ENCODE measurements at regions not wholly inside any gene's neighbourhood (a gene's known extent, or its start where the extent isn't known, plus 50 kb on each side); places are given as distances from the start of the nearest gene placed in this dataset.
A peak's percentile ranks its signal among the peaks of the same experiment; 100 is the strongest.

DNA sequence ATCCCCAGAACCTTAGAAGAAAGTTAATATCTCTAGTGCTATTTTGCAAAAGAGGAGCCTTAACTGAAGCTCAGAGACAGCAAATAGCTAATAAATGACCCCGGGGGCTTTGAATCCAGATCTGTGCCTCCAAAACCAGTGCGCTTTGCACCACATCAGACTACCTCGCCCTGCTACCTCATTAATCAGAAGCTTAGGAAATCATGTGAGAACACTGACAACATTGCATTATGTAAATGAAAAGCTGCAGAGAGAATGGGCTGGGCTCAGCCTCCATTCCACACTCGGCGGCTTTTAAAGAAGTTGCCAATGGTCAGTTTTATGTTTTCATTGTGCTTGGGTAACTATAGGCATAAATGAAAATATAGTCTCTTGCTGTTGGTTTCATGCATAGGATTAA is 54.0 kb upstream of the STMND1 start:
- no peak for DNase-seq

DNA sequence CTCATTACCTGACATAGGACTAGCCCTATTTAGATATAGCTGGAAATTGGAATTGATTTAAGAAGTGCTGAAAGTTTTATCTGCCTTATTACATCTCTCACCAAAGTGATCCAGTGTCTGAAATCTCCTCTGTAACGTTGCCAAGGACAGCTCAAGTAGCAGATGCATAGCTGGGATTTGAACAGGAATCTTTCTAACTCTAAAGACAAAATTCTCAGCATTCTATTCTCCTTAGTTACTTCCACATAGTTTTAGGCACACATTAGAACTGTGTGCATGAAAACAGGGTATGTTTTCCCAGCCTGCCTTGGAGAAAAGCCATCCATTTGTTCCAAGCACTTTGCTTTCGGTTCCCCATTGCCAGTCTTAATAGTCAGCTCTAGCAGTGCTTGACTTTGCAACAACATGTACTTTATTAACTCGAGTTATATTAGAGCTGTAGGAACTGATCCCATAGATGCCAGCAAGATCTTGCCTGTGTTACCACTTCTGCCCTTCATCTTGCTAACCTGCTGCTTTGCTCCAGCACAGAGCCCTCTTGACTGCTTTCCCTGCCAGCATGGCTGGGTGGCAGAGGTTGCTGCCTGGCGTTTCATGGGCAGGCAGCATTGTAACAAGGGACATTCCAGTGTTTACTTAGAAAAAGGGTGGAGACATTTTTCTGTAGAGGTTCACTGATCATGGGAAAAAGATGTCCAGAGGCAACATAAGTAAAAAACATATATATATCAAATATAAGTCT is 56.1 kb upstream of the STMND1 start:
- DNase-seq, result no peak

DNA sequence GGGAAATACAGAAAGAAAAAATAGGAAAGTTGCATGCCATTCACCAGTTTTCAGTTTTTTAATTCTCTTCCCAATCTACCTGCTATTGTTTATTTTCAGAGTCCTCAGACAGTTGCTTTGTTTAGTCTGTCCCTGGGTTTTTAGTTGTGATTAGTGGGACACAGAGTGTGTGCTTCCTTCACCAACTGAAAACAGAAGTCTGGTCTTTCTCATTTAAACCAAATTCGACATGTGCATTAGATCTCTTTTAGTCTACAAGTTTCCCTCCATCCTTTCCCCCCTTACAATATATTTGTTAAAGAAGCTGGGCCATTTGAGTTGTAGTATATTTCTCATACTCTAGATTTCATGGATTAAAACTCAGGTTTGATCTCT is 58.7 kb upstream of the STMND1 start:
- DNase-seq, result no peak

DNA sequence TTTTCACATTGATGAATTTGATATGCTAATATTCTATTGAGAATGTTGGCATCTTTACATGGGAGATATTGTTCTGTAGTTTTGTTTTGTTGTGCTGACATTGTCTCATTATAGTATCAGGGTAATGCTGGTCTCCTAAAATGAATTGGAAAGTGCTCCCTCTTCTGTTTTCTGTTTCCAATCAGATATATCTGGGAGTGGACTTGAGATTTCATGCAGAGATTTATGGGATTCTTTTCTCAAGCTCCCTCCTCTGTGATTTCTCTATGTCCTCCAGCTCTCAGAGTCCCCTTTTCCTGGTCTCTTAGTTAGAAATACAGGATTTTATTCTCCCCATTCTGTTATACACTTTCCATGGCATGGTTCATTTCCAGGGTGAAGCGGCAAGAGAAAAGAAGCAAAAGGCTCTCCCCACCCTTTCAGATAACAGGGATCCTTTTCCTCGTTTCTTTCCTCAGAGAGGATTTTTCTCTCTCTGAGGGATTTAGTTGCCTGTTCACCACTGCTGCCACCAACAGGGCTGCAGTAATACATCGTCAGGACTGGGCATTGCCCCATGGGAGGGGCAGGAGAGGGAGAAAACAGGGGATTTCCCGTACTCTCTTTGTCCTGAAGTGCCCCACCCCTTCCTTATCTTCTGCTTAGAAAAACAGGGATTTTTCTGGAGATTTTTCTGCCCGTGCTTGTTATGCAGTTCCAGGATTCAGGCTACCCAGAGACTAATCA is 59.3 kb upstream of the STMND1 start:
- no peak for DNase-seq

DNA sequence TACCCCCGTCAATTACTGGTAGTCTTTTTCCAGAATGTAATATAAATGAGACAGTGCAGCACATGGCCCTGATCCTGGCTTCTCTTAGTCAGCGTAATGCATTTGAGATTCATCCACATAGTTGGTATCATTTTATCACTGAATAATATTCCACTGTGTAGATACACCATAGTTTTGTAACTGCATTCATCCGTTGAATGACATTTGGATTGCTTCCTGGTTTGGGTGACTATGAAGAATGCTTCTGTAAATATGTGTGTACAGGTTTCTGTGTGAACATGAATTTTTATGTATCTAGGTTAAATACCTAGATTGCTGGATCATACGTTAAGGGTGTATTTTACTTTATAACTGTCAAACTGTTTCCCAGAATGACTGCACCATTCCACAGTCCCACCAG is 62.6 kb upstream of the STMND1 start:
- DNase-seq, result no peak

DNA sequence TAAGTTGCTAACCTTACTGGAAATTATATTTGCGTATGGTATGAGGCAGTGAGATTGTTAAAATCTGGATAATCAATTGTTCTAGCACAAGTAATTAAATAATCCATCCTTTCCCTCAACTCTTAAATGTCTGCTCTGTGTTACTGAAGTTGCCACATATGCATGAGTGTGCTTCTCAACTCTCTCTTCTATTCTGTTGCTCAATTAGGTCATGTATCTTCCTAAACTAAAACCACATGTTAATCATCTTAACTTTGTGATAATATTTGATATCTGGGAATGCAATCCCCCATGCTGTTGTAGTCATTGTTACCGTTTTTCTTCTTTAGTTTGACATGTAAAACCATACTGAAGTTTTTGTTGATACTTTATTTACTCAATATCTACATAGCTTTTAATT is 63.5 kb upstream of the STMND1 start:
- DNase-seq, result no peak

DNA sequence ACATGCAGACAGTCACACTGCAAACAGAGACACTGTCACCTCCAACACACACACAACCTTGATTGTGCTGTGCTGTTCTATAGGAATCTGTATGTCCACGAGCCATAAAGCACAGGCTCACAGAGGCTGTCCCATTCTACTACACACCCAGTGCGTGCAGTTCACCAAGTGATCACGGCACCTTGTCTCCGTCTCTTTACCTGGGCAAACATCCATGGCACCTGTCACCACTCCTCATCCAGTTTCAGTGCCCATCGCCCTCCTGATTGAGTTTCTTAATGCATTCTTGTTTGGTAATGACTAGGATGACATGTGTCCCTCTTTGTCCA is 65.8 kb upstream of the STMND1 start:
- no peak for DNase-seq

DNA sequence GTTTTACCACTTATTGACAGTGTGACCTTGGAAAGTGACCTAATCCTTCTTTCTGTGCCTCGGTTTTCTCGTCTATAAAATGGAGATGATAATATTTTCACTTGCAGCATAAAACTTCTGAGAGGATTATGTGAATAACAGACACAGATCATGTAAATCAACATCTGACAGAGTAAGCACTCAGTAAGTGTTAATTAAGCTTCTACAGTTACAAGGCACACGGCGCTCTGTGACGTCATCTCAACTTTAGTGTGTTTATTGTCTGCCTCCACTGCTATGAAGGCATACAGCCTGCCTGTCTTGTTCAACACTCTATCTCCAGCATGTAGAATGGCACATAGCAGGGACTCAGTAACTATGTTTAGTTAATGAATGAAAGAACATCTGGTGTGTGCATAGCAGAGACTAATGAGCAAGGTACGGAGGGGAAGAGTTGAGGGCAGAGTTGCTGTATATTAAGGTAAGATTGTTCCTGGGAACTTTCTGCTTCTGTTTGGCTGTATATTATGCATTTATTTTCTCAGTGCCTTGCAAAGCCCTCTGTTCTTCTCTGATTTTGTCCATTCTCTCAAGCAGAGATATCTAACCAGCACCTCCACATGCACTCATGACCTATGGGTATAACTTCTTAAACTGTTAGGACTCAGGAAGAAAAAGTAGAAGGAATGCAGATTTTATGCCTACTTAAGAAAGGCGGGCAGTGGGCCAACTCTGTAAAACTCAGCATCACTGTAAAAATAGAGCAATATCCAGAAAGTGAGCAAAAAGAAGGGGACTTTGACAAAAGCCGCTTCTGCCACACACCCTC is 66.4 kb upstream of the STMND1 start:
- DNase-seq, result no peak

DNA sequence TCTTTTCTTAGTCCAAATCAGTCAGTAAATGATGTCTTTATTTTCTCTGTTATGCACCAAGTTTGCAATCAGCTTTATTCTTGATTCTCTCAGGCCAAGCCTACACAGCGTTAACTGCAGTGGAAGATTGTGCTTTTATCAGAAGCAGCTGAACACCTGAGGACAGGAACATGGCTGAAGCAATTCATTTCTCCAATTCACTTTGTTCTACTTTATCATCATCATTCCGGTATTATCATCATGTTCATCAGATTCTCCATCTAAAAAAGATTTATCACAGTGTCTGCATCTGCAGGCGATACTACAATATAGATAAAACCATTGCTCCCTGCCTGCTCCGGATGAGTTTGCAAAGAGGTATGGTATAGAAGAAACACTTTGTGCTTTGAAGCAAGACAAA is 68.1 kb upstream of the STMND1 start:
- DNase-seq, result no peak

DNA sequence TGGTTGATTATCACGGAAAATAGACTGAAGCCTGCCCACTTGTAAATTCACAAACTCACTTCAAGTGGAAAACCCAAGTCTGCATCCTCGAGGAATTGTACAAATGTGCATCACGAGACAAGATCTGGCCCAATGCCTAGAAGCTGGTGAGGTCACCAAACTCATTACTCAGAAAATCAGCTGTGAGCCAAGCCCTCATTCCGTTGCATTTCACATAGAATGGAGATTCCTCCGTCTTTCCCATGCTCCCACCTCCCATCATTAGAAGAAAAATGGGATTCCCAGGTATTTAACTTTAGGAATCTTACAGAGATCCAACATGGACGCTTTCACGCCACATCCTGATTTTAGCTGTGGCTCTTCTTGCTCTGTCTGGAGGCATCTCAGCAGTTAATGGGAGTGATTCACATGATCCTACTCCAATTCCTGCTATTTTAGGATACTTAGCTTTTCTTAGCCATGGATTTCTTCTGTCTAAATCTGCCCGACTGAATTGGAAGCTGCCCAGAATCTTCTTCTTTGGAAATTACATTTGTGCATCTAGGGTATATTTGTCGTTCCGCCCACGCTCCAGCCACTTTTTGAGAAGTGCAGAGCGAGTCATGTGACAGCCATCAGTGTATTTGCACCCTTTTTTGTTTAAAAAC is 68.7 kb upstream of the STMND1 start:
- DNase-seq, result no peak

DNA sequence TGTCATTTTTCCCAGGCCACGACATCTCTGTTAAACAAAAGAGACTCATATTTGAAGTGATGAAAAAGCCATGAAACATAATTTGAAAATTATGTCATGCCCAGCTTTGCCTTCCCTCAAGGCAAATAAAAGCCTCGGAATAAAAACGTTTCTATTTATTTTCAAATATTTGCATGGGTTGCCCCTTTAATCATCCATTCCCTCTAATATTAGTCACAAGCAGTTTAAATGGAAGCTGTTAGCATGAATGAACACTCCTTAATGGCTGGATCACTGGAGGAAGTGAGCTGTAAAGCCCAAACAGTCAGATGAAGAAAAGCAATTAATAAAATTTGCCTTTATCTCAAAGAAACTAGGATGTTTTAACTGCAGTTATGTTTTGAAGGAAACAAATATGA is 69.3 kb upstream of the STMND1 start:
- DNase-seq, result no peak

DNA sequence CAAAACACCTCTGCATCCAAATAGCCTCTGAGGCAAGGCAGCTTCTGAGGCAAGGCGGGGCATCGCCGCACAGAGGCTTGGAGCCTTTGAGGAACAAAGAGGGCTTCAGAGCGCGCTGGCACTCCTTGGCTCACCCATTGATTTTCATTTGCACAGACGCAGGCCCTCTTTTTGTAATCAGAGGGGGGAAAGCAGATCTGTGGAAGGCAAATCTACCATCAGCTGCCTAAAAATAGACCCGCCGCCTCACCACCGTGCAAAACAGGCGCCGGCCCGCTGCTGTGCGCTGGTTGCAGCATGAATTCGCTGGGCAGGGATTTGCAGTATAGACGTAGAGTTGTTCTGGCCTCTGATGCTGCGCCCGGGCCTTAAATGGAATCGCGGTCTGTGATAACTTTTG is 69.9 kb upstream of the STMND1 start:
- DNase-seq, result no peak

DNA sequence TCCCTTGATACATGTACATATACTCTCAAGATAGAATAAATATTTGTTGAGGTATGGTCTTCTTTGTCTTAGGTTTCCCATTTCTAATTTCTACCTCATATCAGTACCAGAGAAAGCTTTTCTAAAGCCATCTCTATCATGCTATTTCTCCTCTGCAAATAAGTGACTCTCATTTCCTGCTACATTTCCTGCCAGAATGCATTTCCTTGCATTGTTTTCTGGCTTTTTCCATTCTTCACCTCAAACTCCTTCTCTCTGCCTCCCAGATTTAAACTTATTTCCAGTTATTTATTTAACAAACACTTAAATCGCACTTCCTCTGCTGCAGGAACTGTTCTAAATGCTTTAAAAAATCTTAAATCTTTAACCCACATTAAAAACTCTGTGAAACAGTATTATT is 74.4 kb upstream of the STMND1 start:
- DNase-seq, result no peak

DNA sequence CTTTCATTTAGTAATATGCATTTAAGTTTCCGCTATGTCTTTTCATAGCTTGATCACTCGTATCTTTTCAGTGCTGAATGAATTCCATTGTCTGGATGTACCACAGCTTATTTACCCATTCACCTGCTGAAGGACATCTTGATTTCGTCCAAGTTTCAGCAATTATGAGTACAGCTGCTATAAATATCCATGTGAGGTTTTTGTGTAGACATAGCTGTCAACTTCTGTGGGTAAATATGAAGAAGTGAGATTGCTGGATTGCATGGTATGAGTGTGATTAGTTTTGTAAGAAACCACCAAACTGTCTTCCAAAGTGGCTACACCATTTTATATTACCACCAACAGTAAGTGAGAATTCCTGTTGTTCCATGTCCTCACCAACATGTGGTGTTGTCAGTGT is 79.2 kb upstream of the STMND1 start:
- no peak for DNase-seq

DNA sequence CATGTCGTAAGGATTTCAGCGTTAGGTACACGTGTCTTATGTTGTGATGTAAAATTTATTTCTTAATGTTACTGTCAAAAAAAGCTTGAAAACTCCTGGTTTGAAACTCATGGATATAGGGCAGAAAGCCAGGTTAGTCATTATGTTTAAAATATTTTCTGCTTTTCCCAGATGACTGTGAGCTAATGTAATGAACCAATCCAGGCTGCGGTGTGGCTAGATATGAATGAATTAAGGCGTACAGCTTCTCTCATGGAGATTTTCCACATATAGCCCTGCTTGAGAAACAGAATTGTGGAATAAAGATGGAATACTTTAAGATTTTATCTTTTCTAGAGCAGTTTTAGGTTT is 80.3 kb upstream of the STMND1 start:
- no peak for DNase-seq

DNA sequence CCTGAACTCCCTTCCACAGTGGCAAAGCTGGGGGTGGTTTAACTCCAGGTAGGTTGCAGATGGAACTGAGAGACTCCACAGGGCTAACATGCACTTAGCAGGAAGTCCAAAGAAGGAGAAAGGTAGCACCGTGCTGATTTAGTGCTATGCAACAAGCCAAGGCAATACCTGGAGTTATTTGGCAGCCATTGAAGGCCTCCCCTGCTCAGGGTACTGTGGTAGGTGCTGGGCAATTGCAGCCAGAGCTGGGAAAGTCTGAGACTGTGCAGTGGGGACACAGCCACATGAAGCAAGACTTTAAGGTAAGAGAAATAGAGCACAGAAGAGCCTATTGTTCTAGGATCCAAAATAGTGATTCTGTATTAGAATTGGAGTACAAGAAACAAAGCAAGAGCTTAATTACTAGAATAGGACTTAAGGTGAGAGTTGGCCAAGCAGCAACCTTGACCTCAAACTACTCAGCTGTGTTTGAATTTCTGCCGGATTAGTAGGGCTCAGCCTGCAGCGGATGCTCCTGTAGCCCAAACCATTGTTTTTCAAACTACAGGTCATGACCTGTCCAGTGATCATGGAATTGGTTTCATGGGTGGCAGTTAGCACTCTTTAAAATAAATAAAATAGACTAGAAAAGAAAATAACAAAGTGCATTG is 80.8 kb upstream of the STMND1 start:
- DNase-seq, result no peak

DNA sequence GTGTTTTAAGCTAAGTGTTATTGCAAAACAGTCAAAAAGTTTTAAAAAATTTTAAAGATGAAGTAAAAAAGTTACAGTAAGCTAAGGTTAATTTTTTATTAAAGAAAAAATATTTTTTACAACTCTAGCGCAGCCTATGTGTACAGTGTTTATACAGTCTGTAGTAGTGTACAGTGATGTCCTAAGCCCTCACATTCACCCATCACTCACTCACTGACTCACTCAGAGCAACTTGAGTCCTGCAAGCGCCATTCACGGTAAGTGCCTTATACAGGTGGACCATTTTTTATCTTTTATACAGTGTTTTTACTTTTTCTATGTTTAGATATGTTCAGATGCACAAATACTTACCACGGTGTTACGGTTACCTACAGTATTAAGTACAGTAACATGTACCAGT is 83.4 kb upstream of the STMND1 start:
- DNase-seq, result no peak

DNA sequence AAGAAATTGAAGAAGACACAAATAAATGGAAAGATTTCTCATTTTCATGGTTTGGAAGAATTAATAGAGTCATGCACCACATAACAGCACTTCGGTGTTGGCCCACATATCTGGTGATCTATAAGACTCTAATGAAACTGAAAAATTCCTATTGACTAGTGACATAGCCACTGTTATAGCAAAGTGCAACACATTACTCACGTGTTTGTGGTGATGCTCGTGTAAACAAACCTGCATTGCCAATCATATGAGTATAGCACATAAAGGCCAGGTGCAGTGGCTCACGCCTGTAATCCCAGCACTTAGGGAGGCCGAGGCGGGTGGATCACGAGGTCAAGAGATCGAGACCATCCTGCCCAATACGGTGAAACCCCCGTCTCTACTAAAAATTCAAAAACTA is 84.4 kb upstream of the STMND1 start:
- DNase-seq, result no peak

DNA sequence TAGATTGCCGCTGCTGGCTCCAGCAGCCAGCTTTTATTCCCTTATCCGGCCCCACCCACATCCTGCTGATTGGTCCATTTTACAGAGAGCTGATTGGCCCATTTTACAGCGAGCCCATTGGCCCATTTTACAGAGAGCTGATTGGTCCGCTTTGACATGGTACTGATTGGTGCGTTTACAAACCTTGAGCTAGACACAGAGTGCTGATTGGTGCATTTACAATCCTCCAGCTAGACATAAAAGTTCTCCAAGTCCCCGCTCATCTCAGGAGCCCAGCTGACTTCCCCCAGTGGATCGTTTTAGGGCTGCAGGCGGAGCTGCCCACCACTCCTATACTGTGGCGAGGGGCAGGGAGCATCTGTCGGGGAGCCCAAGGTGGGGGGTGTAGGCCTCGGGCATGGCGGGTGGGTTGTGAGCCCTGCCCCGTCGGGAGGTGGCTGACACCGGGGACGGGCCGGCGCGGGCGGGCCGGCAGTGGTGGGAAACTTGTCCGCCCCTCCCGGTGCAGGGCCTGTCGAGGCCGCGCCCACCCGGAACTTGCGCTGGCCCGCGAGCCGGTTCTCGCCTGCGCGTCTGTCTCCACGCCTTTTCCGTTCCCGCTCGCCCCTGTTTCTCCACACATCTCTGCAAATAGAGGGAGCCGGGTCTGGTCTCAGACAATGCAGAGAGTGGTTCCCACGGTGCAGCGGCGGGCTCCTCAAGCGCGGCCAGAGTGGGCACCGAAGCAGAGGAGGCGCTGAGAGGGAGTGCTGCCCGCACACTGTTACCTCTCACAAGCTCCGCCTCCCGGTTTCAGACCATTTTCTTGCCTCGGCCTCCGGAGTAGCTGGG is 86.1 kb upstream of the STMND1 start:
- DNase-seq, result peak; percentile 28 to 33

DNA sequence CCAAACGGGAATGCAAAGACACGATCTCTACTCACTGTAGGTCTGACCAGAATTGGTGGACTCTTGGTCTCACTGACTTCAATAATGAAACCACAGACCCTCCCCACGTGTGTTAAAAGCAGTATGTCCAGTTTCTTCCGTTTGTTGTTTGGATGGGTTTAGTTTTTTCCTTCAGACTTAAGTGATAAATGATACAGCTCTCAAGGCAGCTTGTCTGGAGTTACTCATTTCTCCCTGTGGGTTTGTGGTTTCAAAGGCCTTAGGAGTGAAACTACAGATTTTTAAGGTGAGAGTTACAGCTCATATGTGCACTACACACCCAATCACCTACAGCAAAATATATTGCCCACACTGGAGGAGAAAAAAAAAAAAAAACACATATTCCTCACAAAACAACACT is 86.7 kb upstream of the STMND1 start:
- peak in 1 of 2 donors; percentile 19 for DNase-seq

DNA sequence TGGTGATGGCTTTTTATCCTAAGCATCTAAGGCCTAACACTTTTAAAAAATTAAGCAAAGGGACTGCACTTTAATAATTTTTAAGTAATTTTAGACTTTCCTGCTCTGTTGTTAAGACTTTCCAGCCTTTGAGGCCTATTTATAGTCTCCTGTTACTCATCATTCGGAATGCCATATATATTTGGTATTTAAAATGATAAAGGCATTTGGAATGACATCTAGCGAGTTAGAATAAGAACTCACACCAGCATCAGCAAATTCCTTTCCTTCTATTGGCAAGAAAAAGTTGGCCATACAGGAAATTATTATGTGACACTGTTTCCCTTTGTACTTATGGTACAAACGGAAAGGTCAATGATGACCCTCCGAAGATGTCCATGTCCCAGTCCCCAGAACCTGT is 88.1 kb upstream of the STMND1 start:
- DNase-seq, result no peak

Measured in stimulated activated CD4-positive, alpha-beta T cell treated with anti-CD3 and anti-CD28 coated beads, Interleukin-2, amount 100 ng/mL, for 24 hours (primary cell).